Heart left ventricle (tissue), 13 donors: ENCODE measurements at regions not wholly inside any gene's neighbourhood (a gene's known extent, or its start where the extent isn't known, plus 50 kb on each side); places are given as distances from the start of the nearest gene placed in this dataset.

Experiments used
- CTCF ChIP-seq, 12 donors: fragments of 200-600 bp; sonication (generic) in 4 of 12; IDR thresholded peaks; one replicate each; pipeline versions ENCODE4 v1.5.0 to v1.8.0; 2018 to 2022; ENCODE audit warnings: antibody characterized with exemption in 12 of 12, mild to moderate bottlenecking in 5 of 12
- POLR2A ChIP-seq, 2 donors: fragments of 450-650 bp; IDR thresholded peaks; one replicate each; pipeline ENCODE4 v1.6.1; 2017; ENCODE audit warnings: antibody characterized with exemption in 2 of 2, mild to moderate bottlenecking in 2 of 2, moderate library complexity in 2 of 2
- donor health status: ischemic (EF 13 %, LVEDD 7.1; RV severe dilation, severe dysfunction).
- donor health status: DM: no; HTN: yes; CAD: no.
- donor health status: DM: no; HTN: no; CAD: no.
- donor health status: ischemic (EF 25% LVEDD 6.9; RV normal size, moderate dysfunction).
- donor health status: ischemic (EF 25% LVEDD 5.7; RV mildly dilated, moderate dysfunction).
- donor health status: ischemic (EF 35%, LVEDD 5.7; RV mildly dilated, moderate dysfunction).
- donor health status: nonischemic (EF 11% LVEDD 7.7; RV severe dilation, severe dysfunction).
- donor health status: DM: yes; HTN: yes; CAD: no.
- donor health status: PGD.
- donor health status: ischemic (EF 29% LVEDD 5.4; RV normal size, mild dysfunction).
- donor health status: nonischemic (EF 23%, LVEDD 6.1; RV moderate dilation, normal function).

- TF ChIP-seq CTCF (IDR thresholded peaks at IDR 0.05) (no peak), POLR2A (IDR thresholded peaks at IDR 0.05) (no peak)
These were observed 57.9 kb upstream of the TTC34 start for GRCh38 chr1:2859219-2859880.
